ENCODE measurements at regions not wholly inside any gene's neighbourhood (a gene's known extent, or its start where the extent isn't known, plus 50 kb on each side); places are given as distances from the start of the nearest gene placed in this dataset.
"Not testable (repeated sequence)": the region's sequence is repeated elsewhere in the genome, so short reads cannot be mapped to it uniquely, and the experiment has no call there.

- FAIRE-seq = no peak
Observed at GRCh38 chr12:97005174-97005573, 98.1 kb downstream of the NEDD1 start.

GRCh38 chr12:97005646-97006045 lies 98.6 kb downstream of the NEDD1 start:
- FAIRE-seq = no peak

GRCh38 chr12:97006585-97006984 lies 99.5 kb downstream of the NEDD1 start:
- no peak for FAIRE-seq

- no peak for FAIRE-seq
Observed at GRCh38 chr12:97016163-97016562, 109.1 kb downstream of the NEDD1 start.

GRCh38 chr12:97017213-97017612 lies 110.2 kb downstream of the NEDD1 start:
- FAIRE-seq = no peak

DNA sequence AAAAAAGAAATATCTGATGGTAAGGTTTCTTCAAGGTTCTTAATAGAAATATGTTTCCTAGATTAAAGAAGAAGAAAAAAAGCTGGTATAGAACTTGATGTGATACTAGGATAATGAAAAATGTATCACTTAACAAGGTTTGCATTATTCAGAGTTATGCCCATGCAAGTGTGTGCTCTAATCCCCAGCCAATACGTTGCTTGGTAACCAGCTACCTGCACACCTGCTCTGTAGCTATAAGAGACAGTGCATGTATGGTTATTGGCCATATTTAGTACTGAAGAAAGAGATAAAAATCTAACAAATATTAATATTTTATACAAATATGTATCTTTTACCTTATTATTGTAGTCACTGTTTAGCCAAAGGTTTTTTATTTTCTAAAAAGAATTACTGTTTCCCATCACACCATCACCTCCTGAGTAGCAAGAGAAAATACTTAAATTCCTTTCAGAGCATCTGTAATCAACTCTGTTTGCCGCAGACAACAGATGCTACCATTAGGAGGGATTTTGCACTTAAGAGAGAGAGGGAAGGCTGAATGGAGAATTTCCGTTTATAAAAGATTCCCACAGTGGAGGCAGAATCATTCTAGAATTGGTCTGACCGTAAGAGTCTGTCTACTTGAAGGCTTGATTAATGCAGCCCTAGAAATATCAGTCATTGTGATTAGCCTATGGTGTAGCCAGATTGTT lies 115.6 kb downstream of the NEDD1 start:
- no peak for FAIRE-seq

DNA sequence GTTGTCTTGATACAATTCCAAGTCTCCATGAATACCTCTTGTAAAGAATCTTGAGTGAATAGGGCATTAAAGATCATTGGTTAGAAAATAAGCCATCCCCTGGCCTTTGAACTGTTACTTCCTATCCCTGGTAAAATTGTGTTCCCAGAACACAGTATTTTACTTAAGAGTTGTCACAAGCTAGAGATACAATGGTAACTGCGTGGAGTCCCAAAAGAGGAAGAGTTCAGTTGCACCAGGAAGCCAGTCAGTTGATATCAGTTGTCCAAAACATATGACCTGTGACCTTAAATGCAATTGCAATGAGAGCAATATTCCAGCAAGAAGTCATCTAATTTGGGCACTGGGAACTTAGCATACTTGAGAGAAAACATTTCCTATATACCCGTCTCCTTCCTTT lies 117.3 kb downstream of the NEDD1 start:
- no peak for FAIRE-seq

DNA sequence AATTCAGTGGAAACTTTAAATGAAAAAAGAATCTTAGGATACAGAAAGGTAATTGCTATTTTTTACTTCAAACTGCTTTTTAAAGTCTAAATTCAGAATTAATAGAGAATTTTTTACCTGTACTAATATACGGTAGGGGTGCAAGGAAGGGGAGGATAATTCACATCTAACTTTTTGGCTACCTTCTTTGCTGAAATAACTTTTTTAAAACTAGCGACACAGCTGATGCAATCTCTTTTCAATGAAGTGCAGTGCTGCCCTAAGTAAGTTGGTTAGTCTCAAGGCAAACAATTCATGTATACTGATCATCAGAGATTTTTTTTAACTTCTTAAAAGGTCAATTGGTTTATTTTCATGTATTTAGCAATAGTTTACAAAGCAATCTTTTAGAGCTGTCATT lies 119.8 kb downstream of the NEDD1 start:
- FAIRE-seq = no peak

- no peak for FAIRE-seq
Observed at GRCh38 chr12:97027482-97027881, 120.4 kb downstream of the NEDD1 start.

DNA sequence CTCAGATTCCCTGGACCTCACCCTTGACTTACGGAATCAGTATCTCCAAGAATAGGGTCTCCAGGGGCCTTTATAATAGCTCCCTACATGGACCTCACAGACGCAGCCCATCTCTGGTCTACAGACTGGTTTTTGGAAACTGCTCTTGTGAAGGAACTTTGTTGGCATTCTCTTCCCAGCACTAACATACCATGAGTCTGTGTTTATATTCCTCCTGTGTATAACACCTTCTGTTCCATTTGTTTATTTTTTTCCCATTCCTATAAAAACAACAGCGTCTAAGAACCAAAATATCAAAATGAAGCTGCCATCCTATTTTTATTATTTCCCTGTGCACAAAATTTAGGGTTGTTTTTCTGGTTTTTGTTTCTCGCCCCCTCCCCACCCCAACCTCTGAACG lies 131.1 kb downstream of the NEDD1 start:
- no peak for FAIRE-seq

GRCh38 chr12:97038834-97039233 lies 131.8 kb downstream of the NEDD1 start:
- no peak for FAIRE-seq

- FAIRE-seq = no peak
Observed at GRCh38 chr12:97046901-97047300, 139.8 kb downstream of the NEDD1 start.

- no peak for FAIRE-seq
Observed at GRCh38 chr12:97047361-97047760, 140.3 kb downstream of the NEDD1 start.

DNA sequence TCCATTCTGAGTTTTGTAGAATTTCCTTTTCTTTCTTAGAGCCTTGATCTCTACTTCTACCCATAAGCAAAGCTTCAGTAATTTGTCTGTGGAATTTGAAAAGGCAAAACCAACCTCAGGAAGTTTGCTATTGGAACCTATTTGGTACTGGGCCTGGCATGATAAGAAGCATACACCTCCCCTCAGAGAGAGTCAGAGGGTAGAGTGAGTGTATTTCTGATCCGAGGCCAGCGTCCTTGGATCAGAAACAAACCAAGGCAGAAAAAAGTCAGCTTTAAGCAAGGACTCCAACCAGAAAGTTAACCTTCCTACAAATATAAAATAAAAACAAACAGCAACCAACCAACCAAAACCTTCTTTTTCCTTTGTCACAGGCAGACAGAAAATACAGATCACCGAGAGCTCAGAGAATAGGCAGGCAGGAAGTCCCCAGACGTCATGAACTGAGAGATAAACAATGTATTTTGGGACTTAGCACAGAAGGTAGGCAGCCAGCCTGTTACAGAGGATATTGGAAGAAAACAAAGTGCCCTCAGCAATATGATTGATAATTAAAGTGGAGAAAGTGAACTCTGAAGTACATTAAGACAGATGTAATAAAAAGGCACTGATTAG lies 141.5 kb downstream of the NEDD1 start:
- no peak for FAIRE-seq

DNA sequence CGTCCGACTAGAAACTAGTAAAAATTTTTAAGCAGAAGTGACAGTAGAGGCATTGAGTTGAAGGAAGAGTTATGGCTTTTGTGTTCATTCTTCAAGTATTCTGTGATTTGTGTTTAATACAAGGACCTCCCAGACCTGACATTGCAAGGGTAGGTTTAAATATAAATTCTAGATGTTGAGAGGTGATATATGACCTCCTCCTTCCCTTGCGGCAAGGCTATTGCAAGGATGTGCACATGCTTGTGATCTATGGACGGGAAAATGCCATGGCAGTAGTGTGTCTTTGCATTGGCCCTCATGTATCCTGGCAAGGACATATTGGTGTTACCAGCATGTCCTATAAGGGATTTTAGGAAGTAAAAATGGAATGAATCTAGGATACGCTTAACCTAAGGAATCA lies 143.5 kb downstream of the NEDD1 start:
- FAIRE-seq = no peak

DNA sequence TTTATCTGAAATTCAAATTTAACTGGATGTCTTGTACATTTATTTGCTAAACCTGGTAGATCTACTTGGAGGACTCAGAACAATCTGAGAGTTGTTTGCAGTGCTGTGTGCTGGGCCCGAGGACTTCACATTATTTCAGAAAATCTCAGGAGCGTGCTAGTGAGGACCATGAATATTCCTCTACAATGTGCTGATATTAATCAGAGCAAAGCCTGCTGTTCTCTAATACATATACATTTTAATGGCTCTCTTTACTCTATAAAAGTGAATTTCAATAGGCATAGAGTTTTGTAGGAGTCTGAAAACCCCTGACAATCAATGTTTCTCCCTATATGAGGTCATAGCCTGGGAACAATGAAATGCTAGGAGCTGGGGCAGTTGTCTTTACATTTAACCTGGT lies 144.3 kb downstream of the NEDD1 start:
- no peak for FAIRE-seq

DNA sequence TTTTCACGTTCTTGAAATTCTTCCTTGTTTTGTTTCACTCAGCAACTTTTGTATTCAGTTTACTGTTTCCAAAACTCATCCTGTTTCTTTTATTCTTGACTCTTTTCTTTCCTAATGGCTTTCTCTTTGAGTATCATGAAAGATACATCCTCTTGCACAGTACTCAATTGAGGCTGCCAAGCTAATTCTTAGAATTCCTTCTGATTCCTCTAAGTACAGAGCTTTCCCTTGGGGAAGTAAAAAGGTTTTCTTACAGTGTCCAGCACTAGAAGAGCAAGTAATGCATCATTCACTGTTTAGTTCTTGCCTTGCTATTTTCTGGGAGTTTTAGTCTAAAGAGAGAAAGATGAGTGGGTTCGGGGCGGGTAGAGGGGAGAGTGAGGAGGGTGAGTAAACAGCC lies 154.1 kb downstream of the NEDD1 start:
- FAIRE-seq = no peak

DNA sequence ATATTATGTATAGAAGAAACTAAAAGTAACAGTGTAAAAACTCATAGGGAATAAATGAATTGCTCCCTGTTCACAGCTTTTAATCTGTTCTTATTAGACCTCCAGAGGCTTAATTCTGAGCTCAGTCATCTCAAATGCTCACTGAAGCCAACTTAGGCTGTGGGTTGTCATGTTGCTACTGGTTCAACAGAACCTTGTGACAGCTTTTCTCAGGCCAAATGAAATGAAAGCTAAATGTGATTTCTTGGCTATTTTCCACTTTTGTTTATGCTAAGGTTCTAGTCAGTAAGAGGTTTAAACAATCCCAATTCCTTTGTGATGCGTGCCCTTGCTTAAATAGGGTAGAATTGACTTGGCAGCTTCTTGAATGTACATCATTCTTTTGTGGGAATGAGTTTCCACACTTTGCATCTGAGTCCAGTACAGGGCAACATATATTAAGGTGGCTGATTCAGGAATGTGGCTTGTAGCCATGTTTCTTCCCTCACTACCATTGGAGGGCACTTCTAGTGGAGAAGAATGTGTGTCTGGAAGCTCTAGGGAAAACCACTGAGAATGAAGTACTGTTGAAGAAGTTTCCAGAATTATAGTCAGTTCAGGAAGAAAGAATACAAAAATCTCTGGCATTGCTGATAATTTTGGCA lies 156.4 kb downstream of the NEDD1 start:
- FAIRE-seq = no peak

DNA sequence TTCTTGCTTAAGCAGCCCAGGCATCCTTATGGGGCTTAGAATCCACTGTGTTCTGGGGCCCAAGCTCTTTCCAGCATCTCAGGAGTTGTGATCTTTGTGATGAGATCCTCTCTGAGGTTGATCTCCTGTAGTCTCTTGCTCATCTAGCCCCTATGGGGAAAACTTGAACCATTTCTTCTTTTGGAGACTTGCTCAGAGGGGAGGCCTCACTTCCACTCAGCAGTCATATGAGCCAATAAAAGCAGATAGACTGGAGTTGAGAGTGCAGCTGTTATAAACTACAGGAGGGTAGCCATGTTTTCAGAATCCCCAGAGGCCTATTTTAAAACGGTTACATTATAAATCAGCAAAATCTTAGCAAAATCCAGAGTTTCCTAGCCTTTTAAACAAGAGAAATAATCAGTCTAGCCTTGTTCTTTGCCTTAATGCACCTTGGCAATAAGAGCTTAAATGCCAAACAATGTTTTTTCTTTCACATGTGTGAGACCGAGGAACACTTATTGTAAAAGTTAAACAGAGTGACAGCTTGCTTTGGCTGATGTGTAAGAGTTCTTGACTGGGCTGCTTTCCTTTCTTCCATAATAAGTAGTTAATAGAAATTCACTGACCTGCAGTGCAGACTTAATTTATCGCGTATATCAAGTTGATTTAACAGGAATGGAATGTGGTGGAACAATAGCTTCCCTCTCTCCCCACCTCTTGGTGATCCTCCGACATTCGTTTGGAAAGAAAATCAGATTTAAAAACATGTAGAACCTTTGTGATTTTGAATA lies 168.3 kb downstream of the NEDD1 start:
- no peak for FAIRE-seq

- FAIRE-seq = no peak
Observed at GRCh38 chr12:97075934-97076630, 169.0 kb downstream of the NEDD1 start.

DNA sequence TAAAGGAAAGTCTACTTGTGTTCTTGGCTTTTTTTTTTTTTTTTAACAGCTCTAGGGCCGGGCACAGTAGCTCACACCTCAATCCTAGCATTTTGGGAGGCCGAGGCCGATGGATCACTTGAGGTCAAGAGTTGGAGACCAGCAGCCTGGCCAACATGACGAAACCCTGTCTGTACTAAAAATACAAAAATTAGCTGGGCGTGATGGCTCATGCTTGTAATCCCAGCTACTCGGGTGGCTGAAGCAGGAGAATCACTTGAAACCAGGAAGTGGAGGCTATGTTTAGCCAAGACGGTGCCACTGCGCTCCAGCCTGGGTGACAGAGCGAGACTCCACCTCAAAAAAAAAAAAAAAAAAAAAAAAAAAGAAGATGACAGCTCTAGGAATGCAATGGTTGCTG lies 169.9 kb downstream of the NEDD1 start:
- FAIRE-seq = not testable (repeated sequence)

GRCh38 chr12:97082029-97082428 lies 175.0 kb downstream of the NEDD1 start:
- no peak for FAIRE-seq

DNA sequence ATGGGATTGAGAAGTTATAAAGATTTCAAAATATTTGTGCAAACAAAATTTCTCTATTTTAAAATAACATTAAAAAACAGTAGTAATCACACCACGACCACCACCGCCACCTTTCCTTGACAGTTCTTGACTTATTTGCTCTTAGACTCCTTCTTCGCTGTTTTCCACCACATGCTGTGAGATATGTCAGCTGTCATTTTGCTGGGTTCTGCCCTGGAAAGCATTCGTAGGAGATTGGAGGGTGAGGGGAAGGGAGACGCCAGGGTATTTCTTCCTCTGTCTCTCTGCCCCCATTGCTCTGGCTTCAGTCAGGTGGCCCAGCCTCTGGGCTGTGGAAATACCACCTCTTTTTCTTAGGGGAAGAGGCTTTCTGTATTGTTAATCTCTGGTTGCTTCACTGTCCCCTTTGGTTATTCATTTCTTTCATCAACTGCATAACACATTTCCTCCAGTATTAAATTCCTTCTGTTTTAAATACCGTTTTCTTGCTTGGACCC lies 186.2 kb downstream of the NEDD1 start:
- no peak for FAIRE-seq

All from A204.1 (cell line).